ENCODE measurements at regions not wholly inside any gene's neighbourhood (a gene's known extent, or its start where the extent isn't known, plus 50 kb on each side); places are given as distances from the start of the nearest gene placed in this dataset.

GRCh38 chr7:109462171-109462570 is 892.5 kb downstream of the DNAJB9 start:
- TF ChIP-seq ZNF274 (IDR thresholded peaks at IDR 0.05; ENCODE audit: low read depth, low read length), result no peak
- no peak for TF ChIP-seq SUZ12 (IDR thresholded peaks at IDR 0.05; ENCODE audit: extremely low read depth, insufficient read depth, insufficient read length)
- TF ChIP-seq YY1 (IDR thresholded peaks at IDR 0.05; ENCODE audit: insufficient read depth, insufficient read length), result no peak
